K562 (cell line): ENCODE measurements at regions not wholly inside any gene's neighbourhood (a gene's known extent, or its start where the extent isn't known, plus 50 kb on each side); places are given as distances from the start of the nearest gene placed in this dataset.
A peak's percentile ranks its signal among the peaks of the same experiment; 100 is the strongest.

Source experiments
- BRD9 ChIP-seq: fragments of 450-650 bp; IDR thresholded peaks from 2 replicates; pipeline ENCODE4 v1.6.1; 2018; ENCODE audit warnings: low read depth; ENCODE audit not compliant: partially characterized antibody
- FOXA1 ChIP-seq: fragments of 450-650 bp; IDR thresholded peaks from 2 replicates; pipeline ENCODE4 v1.6.1; 2016; ENCODE audit warnings: mild to moderate bottlenecking, borderline replicate concordance
- HDAC2 ChIP-seq: fragments of 450-650 bp; IDR thresholded peaks from 2 replicates; pipeline ENCODE4 v1.6.1; 2016; ENCODE audit warnings: mild to moderate bottlenecking
- HNRNPH1 ChIP-seq: fragments of 200-400 bp; formaldehyde crosslinking; optimal IDR thresholded peaks from 2 replicates; pipeline ENCODE3; 2017; ENCODE audit warnings: low read depth, mild to moderate bottlenecking, low read length, moderate library complexity
- PHF8 ChIP-seq: fragments of 200-600 bp; sonication (generic); IDR thresholded peaks from 2 replicates; pipeline ENCODE4 v1.6.1; 2012; ENCODE audit warnings: mixed run types, mild to moderate bottlenecking, inconsistent platforms, low read length, moderate library complexity, borderline replicate concordance
- RBFOX2 ChIP-seq: fragments of 200-400 bp; formaldehyde crosslinking; IDR thresholded peaks from 2 replicates; pipeline ENCODE4 v1.6.1; 2017; ENCODE audit warnings: low read depth, mild to moderate bottlenecking, low read length, moderate library complexity
- RERE ChIP-seq: sonication (generic); formaldehyde crosslinking; IDR thresholded peaks from 2 replicates; pipeline ENCODE4 v1.8.0; 2023; ENCODE audit warnings: missing genetic modification reagents, mild to moderate bottlenecking, borderline replicate concordance
- SNAPC5 ChIP-seq: fragments of 250-450 bp; sonication (Bioruptor Pico); IDR thresholded peaks from 2 replicates; pipeline ENCODE4 v1.8.0; 2021; ENCODE audit warnings: moderate library complexity, mild to moderate bottlenecking, inconsistent platforms
- TF ChIP-seq, protein P1 (sequence below), 3 experiments: IDR thresholded peaks in 2 of 3; conservative IDR thresholded peaks in 1 of 3; 2 replicates each; pipeline ENCODE4 v1.5.1; 2011 to 2012; ENCODE audit warnings: low read length in 3 of 3, mild to moderate bottlenecking in 3 of 3, control low read depth in 2 of 3, improper control_type of control experiment in 1 of 3, inconsistent platforms in 1 of 3, low read depth in 1 of 3, mixed read lengths in 1 of 3, moderate library complexity in 1 of 3; ENCODE audit not compliant: insufficient read depth in 2 of 3
- TF ChIP-seq, protein P2 (sequence below): sonication (generic); IDR thresholded peaks from 2 replicates; pipeline ENCODE4 v1.6.1; 2016
- TF ChIP-seq, protein P3 (sequence below), 2 experiments: fragments of 150-350 bp in 1 of 2; IDR thresholded peaks; 2 replicates each; pipeline ENCODE4 v1.6.1; 2012 to 2016; ENCODE audit warnings: low read depth in 2 of 2, low read length in 2 of 2, mild to moderate bottlenecking in 1 of 2, moderate library complexity in 1 of 2
- TF ChIP-seq, protein P4 (sequence below): sonication (generic); formaldehyde crosslinking; IDR thresholded peaks from 2 replicates; pipeline ENCODE4 v1.8.0; 2022; ENCODE audit warnings: missing genetic modification reagents, mild to moderate bottlenecking, moderate library complexity, borderline replicate concordance

DNA sequence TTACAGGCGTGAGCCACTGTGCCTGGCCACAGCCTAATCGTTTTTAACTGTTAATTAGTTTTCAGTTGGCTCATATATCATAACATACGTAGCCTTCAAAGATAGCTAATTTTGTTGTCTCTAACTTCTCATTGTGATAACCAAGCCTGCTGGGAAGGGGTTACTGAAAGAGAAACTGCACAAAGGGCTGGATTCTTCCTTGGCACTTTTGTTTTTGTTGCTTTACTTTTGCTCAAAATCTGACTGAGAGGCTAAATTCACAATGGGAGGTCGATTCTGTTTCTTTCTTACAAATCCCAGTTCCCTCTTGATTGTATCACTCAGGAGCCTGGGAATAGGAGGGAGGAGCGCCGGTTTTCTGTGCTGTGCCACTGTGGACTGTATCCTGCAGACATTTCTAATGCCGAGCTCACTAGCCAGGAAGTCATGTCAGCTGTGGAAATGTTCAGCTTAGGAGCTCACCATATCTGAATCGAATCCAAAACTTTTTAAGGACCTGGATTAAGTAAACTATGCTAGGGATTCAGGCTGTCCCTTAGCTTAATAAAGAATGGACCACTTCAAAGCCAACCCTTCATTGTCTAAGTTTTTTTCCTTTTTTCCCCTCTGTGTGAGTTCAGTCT lies 120.5 kb upstream of the FAT1 start (continued):
- no peak for TF ChIP-seq PHF8
- TF ChIP-seq, protein P1, sequence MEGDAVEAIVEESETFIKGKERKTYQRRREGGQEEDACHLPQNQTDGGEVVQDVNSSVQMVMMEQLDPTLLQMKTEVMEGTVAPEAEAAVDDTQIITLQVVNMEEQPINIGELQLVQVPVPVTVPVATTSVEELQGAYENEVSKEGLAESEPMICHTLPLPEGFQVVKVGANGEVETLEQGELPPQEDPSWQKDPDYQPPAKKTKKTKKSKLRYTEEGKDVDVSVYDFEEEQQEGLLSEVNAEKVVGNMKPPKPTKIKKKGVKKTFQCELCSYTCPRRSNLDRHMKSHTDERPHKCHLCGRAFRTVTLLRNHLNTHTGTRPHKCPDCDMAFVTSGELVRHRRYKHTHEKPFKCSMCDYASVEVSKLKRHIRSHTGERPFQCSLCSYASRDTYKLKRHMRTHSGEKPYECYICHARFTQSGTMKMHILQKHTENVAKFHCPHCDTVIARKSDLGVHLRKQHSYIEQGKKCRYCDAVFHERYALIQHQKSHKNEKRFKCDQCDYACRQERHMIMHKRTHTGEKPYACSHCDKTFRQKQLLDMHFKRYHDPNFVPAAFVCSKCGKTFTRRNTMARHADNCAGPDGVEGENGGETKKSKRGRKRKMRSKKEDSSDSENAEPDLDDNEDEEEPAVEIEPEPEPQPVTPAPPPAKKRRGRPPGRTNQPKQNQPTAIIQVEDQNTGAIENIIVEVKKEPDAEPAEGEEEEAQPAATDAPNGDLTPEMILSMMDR (IDR thresholded peaks at IDR 0.05 in 2 of 3, conservative IDR thresholded peaks at IDR 0.05 in 1 of 3; ENCODE audit: insufficient read depth in 2 of 3, low read depth in 1 of 3, low read length in 3 of 3), result no peak
- TF ChIP-seq, protein P2, sequence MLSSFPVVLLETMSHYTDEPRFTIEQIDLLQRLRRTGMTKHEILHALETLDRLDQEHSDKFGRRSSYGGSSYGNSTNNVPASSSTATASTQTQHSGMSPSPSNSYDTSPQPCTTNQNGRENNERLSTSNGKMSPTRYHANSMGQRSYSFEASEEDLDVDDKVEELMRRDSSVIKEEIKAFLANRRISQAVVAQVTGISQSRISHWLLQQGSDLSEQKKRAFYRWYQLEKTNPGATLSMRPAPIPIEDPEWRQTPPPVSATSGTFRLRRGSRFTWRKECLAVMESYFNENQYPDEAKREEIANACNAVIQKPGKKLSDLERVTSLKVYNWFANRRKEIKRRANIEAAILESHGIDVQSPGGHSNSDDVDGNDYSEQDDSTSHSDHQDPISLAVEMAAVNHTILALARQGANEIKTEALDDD, result peak; percentile 75
- TF ChIP-seq, protein P3, sequence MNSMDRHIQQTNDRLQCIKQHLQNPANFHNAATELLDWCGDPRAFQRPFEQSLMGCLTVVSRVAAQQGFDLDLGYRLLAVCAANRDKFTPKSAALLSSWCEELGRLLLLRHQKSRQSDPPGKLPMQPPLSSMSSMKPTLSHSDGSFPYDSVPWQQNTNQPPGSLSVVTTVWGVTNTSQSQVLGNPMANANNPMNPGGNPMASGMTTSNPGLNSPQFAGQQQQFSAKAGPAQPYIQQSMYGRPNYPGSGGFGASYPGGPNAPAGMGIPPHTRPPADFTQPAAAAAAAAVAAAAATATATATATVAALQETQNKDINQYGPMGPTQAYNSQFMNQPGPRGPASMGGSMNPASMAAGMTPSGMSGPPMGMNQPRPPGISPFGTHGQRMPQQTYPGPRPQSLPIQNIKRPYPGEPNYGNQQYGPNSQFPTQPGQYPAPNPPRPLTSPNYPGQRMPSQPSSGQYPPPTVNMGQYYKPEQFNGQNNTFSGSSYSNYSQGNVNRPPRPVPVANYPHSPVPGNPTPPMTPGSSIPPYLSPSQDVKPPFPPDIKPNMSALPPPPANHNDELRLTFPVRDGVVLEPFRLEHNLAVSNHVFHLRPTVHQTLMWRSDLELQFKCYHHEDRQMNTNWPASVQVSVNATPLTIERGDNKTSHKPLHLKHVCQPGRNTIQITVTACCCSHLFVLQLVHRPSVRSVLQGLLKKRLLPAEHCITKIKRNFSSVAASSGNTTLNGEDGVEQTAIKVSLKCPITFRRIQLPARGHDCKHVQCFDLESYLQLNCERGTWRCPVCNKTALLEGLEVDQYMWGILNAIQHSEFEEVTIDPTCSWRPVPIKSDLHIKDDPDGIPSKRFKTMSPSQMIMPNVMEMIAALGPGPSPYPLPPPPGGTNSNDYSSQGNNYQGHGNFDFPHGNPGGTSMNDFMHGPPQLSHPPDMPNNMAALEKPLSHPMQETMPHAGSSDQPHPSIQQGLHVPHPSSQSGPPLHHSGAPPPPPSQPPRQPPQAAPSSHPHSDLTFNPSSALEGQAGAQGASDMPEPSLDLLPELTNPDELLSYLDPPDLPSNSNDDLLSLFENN (IDR thresholded peaks at IDR 0.05; ENCODE audit: low read depth in 2 of 2, low read length in 2 of 2), result no peak
- TF ChIP-seq FOXA1, result no peak
- no peak for TF ChIP-seq RBFOX2
- TF ChIP-seq, protein P4, sequence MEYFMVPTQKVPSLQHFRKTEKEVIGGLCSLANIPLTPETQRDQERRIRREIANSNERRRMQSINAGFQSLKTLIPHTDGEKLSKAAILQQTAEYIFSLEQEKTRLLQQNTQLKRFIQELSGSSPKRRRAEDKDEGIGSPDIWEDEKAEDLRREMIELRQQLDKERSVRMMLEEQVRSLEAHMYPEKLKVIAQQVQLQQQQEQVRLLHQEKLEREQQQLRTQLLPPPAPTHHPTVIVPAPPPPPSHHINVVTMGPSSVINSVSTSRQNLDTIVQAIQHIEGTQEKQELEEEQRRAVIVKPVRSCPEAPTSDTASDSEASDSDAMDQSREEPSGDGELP, result 0 out of 2 replicates have a peak, but pooled peaks have one; percentile 21
- TF ChIP-seq SNAPC5 (CRISPR knock-in tag), result no peak
- TF ChIP-seq RERE, result no peak
- no peak for TF ChIP-seq HNRNPH1
- TF ChIP-seq HDAC2, result 0 out of 2 replicates have a peak, but pooled peaks have one; percentile 21
- TF ChIP-seq BRD9, result no peak
